GM12864 (cell line): ENCODE measurements at regions not wholly inside any gene's neighbourhood (a gene's known extent, or its start where the extent isn't known, plus 50 kb on each side); places are given as distances from the start of the nearest gene placed in this dataset.

Source experiments
- DNase-seq: peaks from one replicate; pipeline ENCODE4 v3.0.0-alpha.2; 2011; ENCODE audit warnings: low read depth
- H3K4me3 ChIP-seq: 2 replicates; pipeline ENCODE4 v1.5.1; 2011; ENCODE audit warnings: mild to moderate bottlenecking, low read depth, low read length, control low read depth
- CTCF ChIP-seq: IDR thresholded peaks from 2 replicates; pipeline ENCODE4 v1.5.1; 2011; ENCODE audit warnings: low read depth, mild to moderate bottlenecking, moderate library complexity, low read length, control low read depth, inconsistent platforms; ENCODE audit errors: missing control alignments

- TF ChIP-seq CTCF = peak; percentile 97
- H3K4me3 ChIP-seq = no peak overlapping the region
Measured at GRCh38 chr2:9142551-9143263, 63.9 kb upstream of the ASAP2 start.

GRCh38 chr2:9141706-9142460 is 64.7 kb upstream of the ASAP2 start:
- TF ChIP-seq CTCF = no peak
- DNase-seq = no peak
- H3K4me3 ChIP-seq = no peak overlapping the region

More at GRCh38 chr2:9142551-9143263, 63.9 kb upstream of the ASAP2 start:
- no peak for DNase-seq

- TF ChIP-seq CTCF = no peak
- H3K4me3 ChIP-seq = no peak overlapping the region
- no peak for DNase-seq
Measured at GRCh38 chr2:9141091-9141667, 65.4 kb upstream of the ASAP2 start.

DNA sequence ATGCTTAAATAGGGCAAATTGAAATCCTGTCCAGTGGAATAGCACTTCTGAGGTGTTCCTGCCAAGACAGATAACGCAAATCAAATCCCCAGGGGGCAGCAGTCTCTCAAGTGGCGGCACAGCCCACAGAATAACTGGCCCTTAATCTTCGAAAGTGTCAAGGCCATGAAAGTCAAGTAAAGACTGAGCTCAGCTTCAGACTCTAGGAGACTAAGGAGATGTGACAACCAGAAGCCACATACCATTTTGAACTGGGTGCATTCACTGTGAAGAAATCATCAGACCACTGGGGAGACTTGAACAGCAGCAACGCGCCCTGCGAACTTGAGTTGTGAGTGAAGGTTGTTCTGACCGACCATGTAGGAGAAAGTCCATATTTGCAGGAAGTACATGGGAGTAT is 66.0 kb upstream of the ASAP2 start:
- no peak for DNase-seq
- TF ChIP-seq CTCF = no peak
- H3K4me3 ChIP-seq = no peak overlapping the region

DNA sequence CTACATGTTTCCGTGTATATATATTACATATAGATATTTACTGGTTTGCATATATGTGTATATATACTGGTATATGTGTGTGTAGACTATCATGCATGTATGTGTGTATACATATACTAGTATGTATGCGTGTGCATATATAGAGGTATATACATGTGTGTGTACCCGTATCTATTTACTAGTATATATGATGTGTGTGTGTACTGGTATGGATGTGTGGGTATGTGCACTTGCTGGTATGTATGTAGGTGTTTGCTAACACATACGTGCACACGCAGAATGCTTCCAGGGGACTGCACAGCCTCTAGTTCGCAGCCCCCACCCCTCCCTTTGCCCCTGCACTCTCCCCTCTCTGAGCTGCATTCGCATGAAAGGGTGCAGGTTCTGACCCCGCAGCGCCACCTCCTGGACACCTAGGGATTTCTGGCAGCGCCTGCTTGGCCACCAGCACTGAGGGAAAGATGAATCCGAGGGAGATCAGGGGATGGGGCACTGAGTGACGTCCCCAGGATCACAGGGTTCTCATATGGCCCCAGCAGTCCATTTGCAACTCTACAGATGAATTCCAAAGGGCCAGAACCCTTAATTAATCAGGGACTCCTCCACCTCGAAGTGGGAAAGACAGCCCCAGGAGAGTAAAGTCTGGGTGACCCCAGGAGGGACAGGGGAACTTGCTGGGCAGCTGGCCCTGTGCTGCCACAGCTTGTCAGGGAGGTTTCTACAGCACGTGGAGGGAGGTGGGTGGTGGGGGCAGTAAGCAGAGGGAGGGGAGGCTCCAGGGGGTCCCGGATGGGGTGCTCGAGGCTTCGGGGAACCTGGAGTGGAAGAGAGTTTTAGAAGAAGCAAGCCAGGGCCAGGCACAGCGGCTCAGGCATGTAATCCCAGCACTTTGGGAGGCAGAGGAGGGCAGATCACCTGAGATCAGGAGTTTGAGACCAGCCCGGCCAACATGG is 66.8 kb upstream of the ASAP2 start:
- peak; percentile 84 for TF ChIP-seq CTCF
- no peak for DNase-seq
- H3K4me3 ChIP-seq = no peak overlapping the region

DNA sequence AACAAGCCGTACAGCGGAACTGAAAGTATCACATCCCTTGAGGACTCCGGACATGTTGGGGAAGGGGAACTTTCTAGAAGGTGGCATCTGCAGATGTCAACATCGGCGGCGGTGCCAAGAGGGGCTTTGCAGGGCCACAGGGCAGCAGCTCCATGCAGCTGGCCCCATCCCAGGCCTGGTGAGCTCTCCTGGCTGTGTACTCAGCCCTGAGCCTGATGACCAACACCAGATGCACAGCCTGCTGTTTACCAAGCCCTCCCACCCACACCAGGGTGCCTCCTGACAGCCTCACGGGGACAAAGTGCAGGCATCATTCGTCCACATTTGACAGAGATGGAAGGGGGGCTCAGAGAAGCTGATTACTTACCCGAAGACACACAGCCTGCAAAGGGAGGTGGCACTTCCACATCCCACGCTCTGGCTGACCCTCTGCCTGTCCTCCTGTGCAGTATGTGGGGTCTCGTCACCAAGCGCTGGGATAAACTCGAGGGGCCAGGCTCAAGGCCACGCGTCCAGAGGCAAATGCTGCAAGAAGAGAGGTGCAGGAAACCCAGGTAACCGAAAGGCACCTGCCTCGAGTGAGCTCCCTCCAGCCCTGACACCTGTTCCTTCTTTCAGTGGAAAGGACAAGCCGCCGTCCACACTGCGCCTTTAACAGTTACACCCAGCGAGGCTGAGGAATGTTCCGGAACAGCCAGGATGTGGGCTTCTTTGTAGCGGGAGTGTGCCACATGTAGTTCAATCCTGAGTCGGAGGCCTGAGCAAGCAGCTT is 69.0 kb upstream of the ASAP2 start:
- H3K4me3 ChIP-seq = no peak overlapping the region
- no peak for TF ChIP-seq CTCF
- no peak for DNase-seq
